ENCODE measurements at regions not wholly inside any gene's neighbourhood (a gene's known extent, or its start where the extent isn't known, plus 50 kb on each side); places are given as distances from the start of the nearest gene placed in this dataset.

DNA sequence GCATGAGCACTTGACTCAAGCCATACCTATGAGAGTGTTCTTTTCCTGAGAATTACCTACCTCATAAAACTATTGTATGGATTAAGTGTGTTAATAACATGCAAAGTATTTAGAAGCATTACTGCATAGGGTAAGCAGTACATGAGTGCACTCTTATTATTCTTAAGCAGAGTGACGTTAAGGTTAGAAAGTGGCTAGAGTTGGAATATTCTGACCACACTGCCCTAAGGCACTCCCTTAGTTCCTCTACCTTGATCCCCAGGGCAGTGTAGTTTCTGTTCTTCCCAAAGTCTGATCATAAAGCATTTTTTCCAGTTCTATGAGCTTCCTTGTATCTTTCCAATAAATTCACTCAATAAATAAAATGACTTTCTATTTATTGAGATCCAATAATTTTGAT, 189.2 kb downstream of the PCSK1 start:
- TF ChIP-seq, protein P1, sequence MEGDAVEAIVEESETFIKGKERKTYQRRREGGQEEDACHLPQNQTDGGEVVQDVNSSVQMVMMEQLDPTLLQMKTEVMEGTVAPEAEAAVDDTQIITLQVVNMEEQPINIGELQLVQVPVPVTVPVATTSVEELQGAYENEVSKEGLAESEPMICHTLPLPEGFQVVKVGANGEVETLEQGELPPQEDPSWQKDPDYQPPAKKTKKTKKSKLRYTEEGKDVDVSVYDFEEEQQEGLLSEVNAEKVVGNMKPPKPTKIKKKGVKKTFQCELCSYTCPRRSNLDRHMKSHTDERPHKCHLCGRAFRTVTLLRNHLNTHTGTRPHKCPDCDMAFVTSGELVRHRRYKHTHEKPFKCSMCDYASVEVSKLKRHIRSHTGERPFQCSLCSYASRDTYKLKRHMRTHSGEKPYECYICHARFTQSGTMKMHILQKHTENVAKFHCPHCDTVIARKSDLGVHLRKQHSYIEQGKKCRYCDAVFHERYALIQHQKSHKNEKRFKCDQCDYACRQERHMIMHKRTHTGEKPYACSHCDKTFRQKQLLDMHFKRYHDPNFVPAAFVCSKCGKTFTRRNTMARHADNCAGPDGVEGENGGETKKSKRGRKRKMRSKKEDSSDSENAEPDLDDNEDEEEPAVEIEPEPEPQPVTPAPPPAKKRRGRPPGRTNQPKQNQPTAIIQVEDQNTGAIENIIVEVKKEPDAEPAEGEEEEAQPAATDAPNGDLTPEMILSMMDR (conservative IDR thresholded peaks at IDR 0.05 in 1 of 2, IDR thresholded peaks at IDR 0.05 in 1 of 2; ENCODE audit: extremely low read depth in 1 of 2, insufficient read depth in 1 of 2, low read depth in 1 of 2, low read length in 2 of 2), result no peak
- TF ChIP-seq EZH2 (IDR thresholded peaks at IDR 0.05; ENCODE audit: borderline replicate concordance, low read length), result no peak

Data from mammary epithelial cell (primary cell).